ENCODE measurements at regions not wholly inside any gene's neighbourhood (a gene's known extent, or its start where the extent isn't known, plus 50 kb on each side); places are given as distances from the start of the nearest gene placed in this dataset.
A peak's percentile ranks its signal among the peaks of the same experiment; 100 is the strongest.
"Not testable (repeated sequence)": the region's sequence is repeated elsewhere in the genome, so short reads cannot be mapped to it uniquely, and the experiment has no call there.

DNA sequence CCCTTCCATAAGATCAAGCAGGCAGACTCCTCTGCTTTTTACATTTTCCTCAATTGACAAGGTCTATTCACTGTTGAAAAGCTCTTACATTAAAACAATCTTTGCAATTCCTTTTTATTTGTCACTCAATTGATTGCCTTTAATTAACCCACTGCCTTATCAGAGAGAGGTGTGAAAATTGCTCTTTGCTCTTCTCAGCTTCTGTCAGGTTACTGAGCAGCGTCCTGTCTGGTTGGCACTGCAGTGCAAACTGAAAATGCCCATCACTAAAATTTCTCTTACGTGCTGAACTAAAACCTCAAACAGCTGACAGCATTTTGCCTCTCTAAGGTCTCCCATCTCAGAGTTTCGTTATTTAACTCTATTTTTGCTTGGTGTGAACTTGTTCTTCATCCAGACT lies 504.1 kb upstream of the ATXN7L3B start:
- TF ChIP-seq, protein P1, sequence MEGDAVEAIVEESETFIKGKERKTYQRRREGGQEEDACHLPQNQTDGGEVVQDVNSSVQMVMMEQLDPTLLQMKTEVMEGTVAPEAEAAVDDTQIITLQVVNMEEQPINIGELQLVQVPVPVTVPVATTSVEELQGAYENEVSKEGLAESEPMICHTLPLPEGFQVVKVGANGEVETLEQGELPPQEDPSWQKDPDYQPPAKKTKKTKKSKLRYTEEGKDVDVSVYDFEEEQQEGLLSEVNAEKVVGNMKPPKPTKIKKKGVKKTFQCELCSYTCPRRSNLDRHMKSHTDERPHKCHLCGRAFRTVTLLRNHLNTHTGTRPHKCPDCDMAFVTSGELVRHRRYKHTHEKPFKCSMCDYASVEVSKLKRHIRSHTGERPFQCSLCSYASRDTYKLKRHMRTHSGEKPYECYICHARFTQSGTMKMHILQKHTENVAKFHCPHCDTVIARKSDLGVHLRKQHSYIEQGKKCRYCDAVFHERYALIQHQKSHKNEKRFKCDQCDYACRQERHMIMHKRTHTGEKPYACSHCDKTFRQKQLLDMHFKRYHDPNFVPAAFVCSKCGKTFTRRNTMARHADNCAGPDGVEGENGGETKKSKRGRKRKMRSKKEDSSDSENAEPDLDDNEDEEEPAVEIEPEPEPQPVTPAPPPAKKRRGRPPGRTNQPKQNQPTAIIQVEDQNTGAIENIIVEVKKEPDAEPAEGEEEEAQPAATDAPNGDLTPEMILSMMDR (conservative IDR thresholded peaks at IDR 0.05; ENCODE audit: low read depth, low read length), result no peak
- DNase-seq (ENCODE audit: low read depth), result no peak
- H3K4me3 ChIP-seq (ENCODE audit: low read depth, low read length), result no peak overlapping the region

DNA sequence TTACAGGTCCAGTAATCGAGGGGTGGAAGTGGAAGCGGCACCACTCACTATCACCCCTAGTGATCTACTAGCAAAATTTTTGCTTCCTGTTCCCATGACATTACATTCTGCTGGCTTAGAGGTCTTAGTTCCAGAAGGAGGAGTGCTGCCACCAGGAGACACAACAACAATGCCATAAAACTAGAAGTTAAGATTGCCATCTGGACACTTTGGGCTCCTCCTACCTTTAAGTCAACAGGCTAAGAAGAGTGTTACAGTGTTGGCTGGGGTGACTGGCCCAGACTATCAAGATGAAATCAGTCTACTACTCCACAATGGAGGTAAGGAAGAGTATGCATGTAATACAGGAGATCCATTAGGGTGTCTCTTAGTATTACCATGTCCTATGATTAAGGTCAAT lies 498.5 kb upstream of the ATXN7L3B start:
- not testable (repeated sequence) for DNase-seq (ENCODE audit: low read depth); H3K4me3 ChIP-seq (ENCODE audit: low read depth, low read length)

DNA sequence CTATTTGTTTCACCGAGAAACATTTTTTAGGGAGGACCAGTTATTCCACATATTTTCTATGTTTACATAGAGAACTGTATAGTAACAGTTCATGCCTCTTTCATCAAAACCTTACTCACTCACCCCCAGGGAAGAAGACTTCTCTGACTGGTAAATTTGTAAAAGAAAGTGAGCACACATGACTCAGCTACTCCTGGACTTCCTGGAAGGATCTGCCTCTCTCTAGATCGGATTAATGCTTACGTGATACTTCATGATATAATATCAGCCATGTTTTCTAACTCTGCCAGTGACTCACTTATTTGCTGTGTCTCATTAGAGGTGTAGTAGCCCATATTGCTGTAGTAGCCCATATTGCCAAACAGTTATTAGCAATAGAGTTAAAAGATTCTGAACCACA lies 494.3 kb upstream of the ATXN7L3B start:
- TF ChIP-seq, protein P1 (conservative IDR thresholded peaks at IDR 0.05; ENCODE audit: low read depth, low read length), result no peak
- DNase-seq (ENCODE audit: low read depth), result peak; percentile 38
- H3K4me3 ChIP-seq (ENCODE audit: low read depth, low read length), result no peak overlapping the region

DNA sequence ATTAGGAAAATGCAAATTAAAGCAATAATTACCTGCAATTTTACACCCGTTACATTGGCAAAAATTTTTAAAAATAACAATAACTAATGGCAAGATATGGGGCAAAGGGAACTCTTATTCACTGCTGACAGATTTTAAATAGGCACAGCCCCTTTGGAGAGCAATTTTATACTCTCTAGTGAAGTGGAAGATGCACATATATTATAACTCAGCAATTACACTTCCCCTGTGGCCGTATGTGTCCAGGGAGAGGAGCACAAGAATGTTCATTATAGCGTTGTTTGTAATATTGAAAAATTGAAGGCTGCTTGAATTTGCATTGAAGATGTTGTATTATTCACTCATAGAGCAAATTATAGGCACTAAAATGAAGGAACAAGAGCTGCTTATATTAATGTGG lies 488.3 kb upstream of the ATXN7L3B start:
- no peak overlapping the region for H3K4me3 ChIP-seq (ENCODE audit: low read depth, low read length)
- no peak for DNase-seq (ENCODE audit: low read depth)
- TF ChIP-seq, protein P1 (conservative IDR thresholded peaks at IDR 0.05; ENCODE audit: low read depth, low read length), result no peak

DNA sequence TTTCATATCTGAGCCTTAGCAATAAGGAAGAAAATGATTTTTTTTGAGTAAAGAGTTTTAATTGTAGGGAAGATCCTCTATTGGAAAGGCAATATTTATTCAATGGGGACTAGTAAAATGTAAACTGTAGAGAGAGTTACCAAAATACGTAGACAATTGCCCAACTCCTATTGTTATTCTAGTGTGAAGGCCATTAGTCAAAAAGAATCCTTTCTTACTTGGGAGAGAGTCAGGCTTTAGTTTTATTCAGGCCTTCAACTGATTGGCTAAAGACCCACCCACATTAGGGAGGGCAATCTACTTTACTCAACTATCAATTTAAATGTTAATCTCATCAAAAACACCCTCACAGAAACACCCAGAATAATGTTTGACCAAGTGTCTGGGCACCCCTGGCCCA lies 485.8 kb upstream of the ATXN7L3B start:
- no peak for DNase-seq (ENCODE audit: low read depth)
- H3K4me3 ChIP-seq (ENCODE audit: low read depth, low read length), result no peak overlapping the region
- TF ChIP-seq, protein P1 (conservative IDR thresholded peaks at IDR 0.05; ENCODE audit: low read depth, low read length), result no peak

DNA sequence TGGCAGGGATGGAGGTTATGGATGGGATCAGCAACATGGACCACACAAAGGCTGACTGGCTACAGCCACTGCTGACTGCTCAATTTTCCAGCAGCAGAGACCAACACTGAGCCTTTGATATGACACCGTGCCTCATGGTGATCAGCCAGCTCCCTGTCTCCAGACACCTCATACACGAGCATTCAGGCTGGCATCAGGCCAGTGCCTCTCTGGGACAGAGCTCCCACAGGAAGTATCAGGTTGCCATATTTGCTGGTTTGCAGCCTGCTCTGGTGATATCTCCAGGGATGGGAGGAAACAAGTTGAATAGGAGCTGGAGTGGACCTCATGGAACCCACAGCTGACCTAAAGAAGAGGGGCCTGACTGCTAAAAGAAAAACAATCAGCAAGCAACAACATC lies 471.2 kb upstream of the ATXN7L3B start:
- no peak overlapping the region for H3K4me3 ChIP-seq (ENCODE audit: low read depth, low read length)
- no peak for DNase-seq (ENCODE audit: low read depth)
- TF ChIP-seq, protein P1 (conservative IDR thresholded peaks at IDR 0.05; ENCODE audit: low read depth, low read length), result no peak

DNA sequence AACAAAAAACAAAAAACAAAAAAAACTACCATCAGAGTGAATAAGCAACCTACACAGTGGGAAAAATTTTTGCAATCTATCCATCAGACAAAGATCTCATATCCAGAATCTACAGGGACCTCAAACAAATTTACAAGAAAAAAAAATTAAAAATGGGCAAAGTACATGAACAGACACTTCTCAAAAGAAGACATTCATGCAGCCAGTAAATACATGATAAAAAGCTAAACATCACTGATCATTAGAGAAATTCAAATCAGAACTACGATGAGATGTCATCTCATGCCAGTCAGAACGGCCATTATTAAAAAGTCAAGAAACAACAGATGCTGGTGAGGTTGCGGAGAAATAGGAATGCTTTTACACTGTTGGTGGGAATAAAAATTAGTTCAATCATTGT lies 466.5 kb upstream of the ATXN7L3B start:
- H3K4me3 ChIP-seq (ENCODE audit: low read depth, low read length), result no peak overlapping the region
- no peak for DNase-seq (ENCODE audit: low read depth)
- TF ChIP-seq, protein P1 (conservative IDR thresholded peaks at IDR 0.05; ENCODE audit: low read depth, low read length), result no peak

DNA sequence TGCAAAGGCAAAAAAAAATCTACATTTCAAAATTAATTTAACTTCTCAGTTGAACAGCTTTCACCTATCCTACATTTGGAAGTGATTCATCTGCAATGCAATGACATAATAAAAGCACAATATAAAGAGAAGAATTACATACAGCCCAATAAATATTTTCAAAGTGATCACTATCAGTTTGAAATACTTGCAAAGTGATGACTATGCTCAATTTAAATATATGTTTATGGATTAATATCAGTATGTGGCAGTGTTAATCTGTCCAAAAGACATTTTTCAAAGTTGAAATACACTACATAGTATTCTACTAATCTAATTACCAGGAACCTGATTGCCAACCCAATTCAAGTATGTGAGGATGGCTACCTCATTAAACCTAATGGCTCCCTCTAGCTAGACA lies 460.7 kb upstream of the ATXN7L3B start:
- H3K4me3 ChIP-seq (ENCODE audit: low read depth, low read length), result no peak overlapping the region
- TF ChIP-seq, protein P1 (conservative IDR thresholded peaks at IDR 0.05; ENCODE audit: low read depth, low read length), result no peak
- no peak for DNase-seq (ENCODE audit: low read depth)
